ENCODE measurements at regions not wholly inside any gene's neighbourhood (a gene's known extent, or its start where the extent isn't known, plus 50 kb on each side); places are given as distances from the start of the nearest gene placed in this dataset.

- H3K27me3 ChIP-seq: peaks cover 29% of the 10 kb centered on the region
- H3K36me3 ChIP-seq: no peaks in the 10 kb centered on the region
- H3K27ac ChIP-seq: no peak overlapping the region
- H3K4me3 ChIP-seq: no peak overlapping the region
- 65% methylated on average over 8 of the region's 8 CpGs for WGBS
- H3K4me1 ChIP-seq: no peaks in the 10 kb centered on the region
- no peak for TF ChIP-seq EP300 (IDR thresholded peaks at IDR 0.05)
- no peak for TF ChIP-seq POLR2A (IDR thresholded peaks at IDR 0.05)
- TF ChIP-seq, protein P1, sequence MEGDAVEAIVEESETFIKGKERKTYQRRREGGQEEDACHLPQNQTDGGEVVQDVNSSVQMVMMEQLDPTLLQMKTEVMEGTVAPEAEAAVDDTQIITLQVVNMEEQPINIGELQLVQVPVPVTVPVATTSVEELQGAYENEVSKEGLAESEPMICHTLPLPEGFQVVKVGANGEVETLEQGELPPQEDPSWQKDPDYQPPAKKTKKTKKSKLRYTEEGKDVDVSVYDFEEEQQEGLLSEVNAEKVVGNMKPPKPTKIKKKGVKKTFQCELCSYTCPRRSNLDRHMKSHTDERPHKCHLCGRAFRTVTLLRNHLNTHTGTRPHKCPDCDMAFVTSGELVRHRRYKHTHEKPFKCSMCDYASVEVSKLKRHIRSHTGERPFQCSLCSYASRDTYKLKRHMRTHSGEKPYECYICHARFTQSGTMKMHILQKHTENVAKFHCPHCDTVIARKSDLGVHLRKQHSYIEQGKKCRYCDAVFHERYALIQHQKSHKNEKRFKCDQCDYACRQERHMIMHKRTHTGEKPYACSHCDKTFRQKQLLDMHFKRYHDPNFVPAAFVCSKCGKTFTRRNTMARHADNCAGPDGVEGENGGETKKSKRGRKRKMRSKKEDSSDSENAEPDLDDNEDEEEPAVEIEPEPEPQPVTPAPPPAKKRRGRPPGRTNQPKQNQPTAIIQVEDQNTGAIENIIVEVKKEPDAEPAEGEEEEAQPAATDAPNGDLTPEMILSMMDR (IDR thresholded peaks at IDR 0.05): no peak
- no peak for TF ChIP-seq POLR2AphosphoS5 (IDR thresholded peaks at IDR 0.05)
- no peak for DNase-seq (ENCODE audit: low spot score in 2 of 2)
- no peaks in the 10 kb centered on the region for H3K9me3 ChIP-seq
Measured at GRCh38 chr1:37274486-37274885, 199.9 kb upstream of the ZC3H12A start.

DNA sequence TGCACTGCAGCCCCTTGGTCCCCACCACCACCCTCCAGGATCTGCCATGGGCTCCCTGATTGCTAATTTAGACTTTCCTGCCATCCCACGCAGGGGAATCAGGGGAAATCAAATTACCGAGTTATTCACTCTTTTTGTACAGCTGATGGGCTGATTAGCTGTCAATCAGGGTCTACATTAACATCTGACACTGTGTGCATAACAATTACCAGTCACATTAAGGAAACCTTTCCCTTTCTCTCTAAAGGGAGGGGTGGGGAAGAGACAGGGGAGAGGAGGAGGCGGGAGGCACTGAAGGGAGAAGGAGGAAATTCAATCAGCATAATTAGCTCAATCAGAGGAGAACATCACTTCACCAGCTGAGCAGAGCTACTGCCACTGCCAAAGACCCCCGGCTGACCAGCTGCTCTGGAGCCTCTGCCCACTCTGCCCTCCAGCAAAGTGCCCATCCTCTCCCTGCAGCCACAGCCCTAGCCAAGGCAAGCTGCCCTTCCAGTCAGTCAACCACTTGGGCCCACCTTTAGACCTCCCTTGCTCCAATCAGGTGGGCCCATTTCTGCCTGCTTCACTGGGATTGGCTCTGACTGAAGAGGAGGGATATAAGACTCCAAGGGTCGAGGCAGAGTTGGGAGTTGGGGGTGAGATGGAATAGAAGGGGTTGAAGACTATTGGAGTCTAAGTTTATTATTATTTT lies 199.3 kb upstream of the ZC3H12A start:
- Histone ChIP-seq H3K27ac (no peak overlapping the region), H3K27me3 (peaks cover 32% of the 10 kb centered on the region), H3K4me1 (no peaks in the 10 kb centered on the region), H3K36me3 (no peaks in the 10 kb centered on the region), H3K4me3 (no peak overlapping the region), H3K9me3 (no peaks in the 10 kb centered on the region)
- DNase-seq (ENCODE audit: low spot score in 2 of 2): no peak
- WGBS: 60% methylated on average over 5 of the region's 5 CpGs
- TF ChIP-seq, protein P1 (IDR thresholded peaks at IDR 0.05): no peak
- no peak for TF ChIP-seq POLR2AphosphoS5 (IDR thresholded peaks at IDR 0.05)
- no peak for TF ChIP-seq POLR2A (IDR thresholded peaks at IDR 0.05)
- no peak for TF ChIP-seq EP300 (IDR thresholded peaks at IDR 0.05)

- WGBS: 70% methylated on average over 2 of the region's 2 CpGs
- Histone ChIP-seq H3K27me3 (peaks cover 19% of the 10 kb centered on the region), H3K36me3 (no peaks in the 10 kb centered on the region), H3K4me1 (no peaks in the 10 kb centered on the region), H3K27ac (no peak overlapping the region), H3K4me3 (no peak overlapping the region), H3K9me3 (no peaks in the 10 kb centered on the region)
- TF ChIP-seq, protein P1 (IDR thresholded peaks at IDR 0.05): no peak
- TF ChIP-seq POLR2A (IDR thresholded peaks at IDR 0.05) (no peak), POLR2AphosphoS5 (IDR thresholded peaks at IDR 0.05) (no peak), EP300 (IDR thresholded peaks at IDR 0.05) (no peak)
- no peak for DNase-seq (ENCODE audit: low spot score in 2 of 2)
Measured at GRCh38 chr1:37277366-37277765, 197.0 kb upstream of the ZC3H12A start.

- 52% methylated on average over 3 of the region's 3 CpGs for WGBS
- TF ChIP-seq POLR2AphosphoS5 (IDR thresholded peaks at IDR 0.05): no peak
- TF ChIP-seq, protein P1 (IDR thresholded peaks at IDR 0.05): no peak
- TF ChIP-seq POLR2A (IDR thresholded peaks at IDR 0.05): no peak
- no peak for TF ChIP-seq EP300 (IDR thresholded peaks at IDR 0.05)
- DNase-seq (ENCODE audit: low spot score in 2 of 2): no peak
- H3K4me1 ChIP-seq: no peaks in the 10 kb centered on the region
- peaks cover 8% of the 10 kb centered on the region for H3K27me3 ChIP-seq
- H3K36me3 ChIP-seq: no peaks in the 10 kb centered on the region
- H3K9me3 ChIP-seq: no peaks in the 10 kb centered on the region
- H3K4me3 ChIP-seq: no peak overlapping the region
- H3K27ac ChIP-seq: no peak overlapping the region
Measured at GRCh38 chr1:37281354-37281753, 193.0 kb upstream of the ZC3H12A start.

- no peaks in the 10 kb centered on the region for H3K4me1 ChIP-seq
- WGBS: 55% methylated on average over 6 of the region's 6 CpGs
Measured at GRCh38 chr1:37282764-37283163, 191.6 kb upstream of the ZC3H12A start.

More at GRCh38 chr1:37282764-37283163, 191.6 kb upstream of the ZC3H12A start:
- Histone ChIP-seq H3K9me3 (no peaks in the 10 kb centered on the region), H3K4me3 (no peak overlapping the region), H3K27ac (no peak overlapping the region), H3K27me3 (peaks cover 8% of the 10 kb centered on the region), H3K36me3 (no peaks in the 10 kb centered on the region)
- no peak for DNase-seq (ENCODE audit: low spot score in 2 of 2)
- TF ChIP-seq, protein P1 (IDR thresholded peaks at IDR 0.05): no peak
- no peak for TF ChIP-seq EP300 (IDR thresholded peaks at IDR 0.05)
- TF ChIP-seq POLR2AphosphoS5 (IDR thresholded peaks at IDR 0.05): no peak
- no peak for TF ChIP-seq POLR2A (IDR thresholded peaks at IDR 0.05)
